Esophagus muscularis mucosa (tissue), 3 donors: ENCODE measurements at regions not wholly inside any gene's neighbourhood (a gene's known extent, or its start where the extent isn't known, plus 50 kb on each side); places are given as distances from the start of the nearest gene placed in this dataset.

ENCODE experiments used
- CTCF ChIP-seq, 3 experiments: fragments of 200-600 bp in 2 of 3; fragments of 450-650 bp in 1 of 3; sonication (generic) in 2 of 3; IDR thresholded peaks; one replicate each; pipeline ENCODE4 v1.5.1; 2017 to 2019; ENCODE audit warnings: antibody characterized with exemption in 3 of 3, mild to moderate bottlenecking in 2 of 3, moderate library complexity in 1 of 3
- POLR2A ChIP-seq: fragments of 450-650 bp; IDR thresholded peaks from one replicate; pipeline ENCODE4 v1.6.1; 2017; ENCODE audit warnings: antibody characterized with exemption, moderate library complexity, mild to moderate bottlenecking, low read depth
- POLR2AphosphoS5 ChIP-seq, 2 donors: sonication (generic); formaldehyde crosslinking; IDR thresholded peaks; one replicate each; pipeline ENCODE4 v1.6.1; 2017; ENCODE audit warnings: antibody characterized with exemption in 2 of 2

- TF ChIP-seq CTCF (IDR thresholded peaks at IDR 0.05) (no peak), POLR2AphosphoS5 (IDR thresholded peaks at IDR 0.05) (no peak), POLR2A (no peak)
These were observed 1318.3 kb upstream of the RAG2 start for GRCh38 chr11:37916331-37916730.
